IMR-90 (cell line): ENCODE measurements at regions not wholly inside any gene's neighbourhood (a gene's known extent, or its start where the extent isn't known, plus 50 kb on each side); places are given as distances from the start of the nearest gene placed in this dataset.
A peak's percentile ranks its signal among the peaks of the same experiment; 100 is the strongest.

ENCODE experiments used
- ATAC-seq: fragments of 200-7000 bp; cut with Tn5 transposase; 2 replicates; pipeline ENCODE4 v1.9.1; 2020; ENCODE audit warnings: low read depth, mild to moderate bottlenecking, moderate library complexity
- BruUV-seq: library from RNA; stranded (reverse); fragments of 400-500 nt; replicated peaks from 2 replicates; lab custom pipeline; 2021; lab: Mats Ljungman, UMichigan
- CTCF ChIA-PET: fragments of 300-600 bp; formaldehyde crosslinking; extraction: SDS; loops from one replicate; lab custom pipeline; 2021; ENCODE audit warnings: antibody characterized with exemption; lab: Yijun Ruan, JAX
- POLR2A ChIA-PET: fragments of 300-600 bp; sonication (Branson Sonifier 250); formaldehyde crosslinking; loops from one replicate; lab custom pipeline; 2022; ENCODE audit warnings: antibody characterized with exemption; ENCODE audit not compliant: unreplicated experiment; lab: Charles Lee
- DNase-seq: peaks from one replicate; pipeline ENCODE4 v3.0.0; 2013
- H2AFZ ChIP-seq: replicated peaks from 2 replicates; pipeline ENCODE3; 2013; ENCODE audit warnings: low read length, mild to moderate bottlenecking; ENCODE audit not compliant: poor library complexity
- H2AK5ac ChIP-seq: 2 replicates; pipeline ENCODE4 v1.6.1; 2013; ENCODE audit warnings: low read depth, low read length, inconsistent platforms
- H2AK9ac ChIP-seq: replicated peaks from 2 replicates; pipeline ENCODE3; 2013; ENCODE audit warnings: mild to moderate bottlenecking, low read depth, low read length, moderate library complexity; ENCODE audit not compliant: poor library complexity
- H2BK120ac ChIP-seq: 2 replicates; pipeline ENCODE4 v1.6.1; 2013; ENCODE audit warnings: low read depth, low read length, inconsistent platforms
- H2BK15ac ChIP-seq: 3 replicates; pipeline ENCODE4 v1.6.1; 2013; ENCODE audit warnings: low read depth, low read length, inconsistent platforms
- H2BK20ac ChIP-seq: 2 replicates; pipeline ENCODE4 v1.6.1; 2013; ENCODE audit warnings: low read depth, mild to moderate bottlenecking, inconsistent platforms, low read length, moderate library complexity
- H2BK5ac ChIP-seq: 2 replicates; pipeline ENCODE4 v1.6.1; 2013; ENCODE audit warnings: mild to moderate bottlenecking, low read depth, low read length, inconsistent platforms; ENCODE audit not compliant: poor library complexity, severe bottlenecking
- H3K14ac ChIP-seq: replicated peaks from 2 replicates; pipeline ENCODE4 v1.6.1; 2013; ENCODE audit warnings: low read depth, low read length, inconsistent platforms
- H3K18ac ChIP-seq: 2 replicates; pipeline ENCODE4 v1.6.1; 2013; ENCODE audit warnings: low read depth, low read length, control low read depth
- H3K23ac ChIP-seq: 2 replicates; pipeline ENCODE4 v1.6.1; 2013; ENCODE audit warnings: low read depth, low read length, inconsistent platforms
- H3K27ac ChIP-seq: 2 replicates; pipeline ENCODE4 v1.5.1; 2013; ENCODE audit warnings: mild to moderate bottlenecking, control low read depth, low read length; ENCODE audit not compliant: insufficient read depth
- H3K27me3 ChIP-seq: 2 replicates; pipeline ENCODE4 v1.6.1; 2013; ENCODE audit warnings: low read length; ENCODE audit not compliant: control insufficient read depth, insufficient read depth
- H3K36me3 ChIP-seq: 2 replicates; pipeline ENCODE4 v1.6.1; 2013; ENCODE audit warnings: low read length, mixed read lengths; ENCODE audit not compliant: control insufficient read depth, insufficient read depth
- H3K4ac ChIP-seq: 2 replicates; pipeline ENCODE4 v1.6.1; 2013; ENCODE audit warnings: low read depth, low read length, inconsistent platforms
- H3K4me1 ChIP-seq: 2 replicates; pipeline ENCODE4 v1.6.1; 2013; ENCODE audit warnings: low read length, mixed read lengths; ENCODE audit not compliant: control insufficient read depth, insufficient read depth
- H3K4me2 ChIP-seq: 2 replicates; pipeline ENCODE4 v1.6.1; 2013; ENCODE audit warnings: low read depth, mild to moderate bottlenecking, control low read depth, low read length, moderate library complexity
- H3K4me3 ChIP-seq: 2 replicates; pipeline ENCODE4 v1.5.1; 2013; ENCODE audit warnings: low read depth, mild to moderate bottlenecking, control low read depth, low read length, moderate library complexity; ENCODE audit not compliant: insufficient read depth
- H3K56ac ChIP-seq: 2 replicates; pipeline ENCODE4 v1.6.1; 2013; ENCODE audit warnings: low read length, inconsistent platforms; ENCODE audit not compliant: insufficient read depth; ENCODE audit errors: extremely low read depth
- H3K79me1 ChIP-seq, 2 experiments: 2 replicates each; pipeline ENCODE4 v1.6.1; 2013; ENCODE audit warnings: low read length in 2 of 2, inconsistent platforms in 1 of 2, low read depth in 1 of 2
- H3K9ac ChIP-seq: 2 replicates; pipeline ENCODE4 v1.6.1; 2013; ENCODE audit warnings: low read depth, low read length, control low read depth
- H3K9me1 ChIP-seq: 2 replicates; pipeline ENCODE4 v1.6.1; 2013; ENCODE audit warnings: low read length, inconsistent platforms; ENCODE audit not compliant: insufficient read depth
- H3K9me3 ChIP-seq: 2 replicates; pipeline ENCODE4 v1.6.1; 2013; ENCODE audit warnings: low read length; ENCODE audit not compliant: control insufficient read depth, insufficient read depth
- H4K20me1 ChIP-seq: 2 replicates; pipeline ENCODE4 v1.6.1; 2013; ENCODE audit warnings: low read length, inconsistent platforms; ENCODE audit not compliant: insufficient read depth
- H4K5ac ChIP-seq: 2 replicates; pipeline ENCODE4 v1.6.1; 2013; ENCODE audit warnings: mild to moderate bottlenecking, low read depth, low read length, control low read depth
- H4K8ac ChIP-seq, 2 experiments: 2 replicates each; pipeline ENCODE4 v1.6.1; 2013; ENCODE audit warnings: low read depth in 2 of 2, low read length in 2 of 2, control low read depth in 1 of 2, inconsistent platforms in 1 of 2
- H4K91ac ChIP-seq: 2 replicates; pipeline ENCODE4 v1.6.1; 2013; ENCODE audit warnings: low read depth, low read length, inconsistent platforms; ENCODE audit not compliant: insufficient read depth
- BHLHE40 ChIP-seq: fragments of 150-350 bp; IDR thresholded peaks from 2 replicates; pipeline ENCODE4 v1.6.1; 2016; ENCODE audit warnings: mild to moderate bottlenecking, low read depth, low read length
- CTCF ChIP-seq: conservative IDR thresholded peaks from 2 replicates; pipeline ENCODE4 v1.5.1; 2012; ENCODE audit warnings: mild to moderate bottlenecking, low read depth, low read length, improper control_type of control experiment
- ELK1 ChIP-seq: fragments of 150-350 bp; IDR thresholded peaks from 2 replicates; pipeline ENCODE4 v1.6.1; 2016; ENCODE audit warnings: low read depth, mild to moderate bottlenecking, low read length, moderate library complexity, borderline replicate concordance
- FOS ChIP-seq: fragments of 150-350 bp; IDR thresholded peaks from 2 replicates; pipeline ENCODE4 v1.6.1; 2016; ENCODE audit warnings: low read depth, low read length
- MAFK ChIP-seq: IDR thresholded peaks from 2 replicates; pipeline ENCODE4 v1.6.1; 2012; ENCODE audit warnings: low read depth, low read length, improper control_type of control experiment
- POLR2A ChIP-seq: IDR thresholded peaks from 2 replicates; pipeline ENCODE4 v1.6.1; 2012; ENCODE audit warnings: mild to moderate bottlenecking, low read depth, low read length
- RFX5 ChIP-seq: IDR thresholded peaks from 2 replicates; pipeline ENCODE4 v1.8.0; 2012; ENCODE audit warnings: low read depth, mild to moderate bottlenecking, low read length, moderate library complexity
- WGBS, 2 experiments: methylation state at CpG; one replicate each; pipeline versions ENCODE4 v1.1.5 to v1.1.7; 2013; ENCODE audit warnings: missing lambda C conversion rate in 2 of 2; ENCODE audit not compliant: insufficient read length in 1 of 2; ENCODE audit errors: extremely low coverage in 2 of 2; 5-methylcytosine and 5-hydroxymethylcytosine counted together
- dilution Hi-C: fragments of 300-500 bp; cut with HindIII; formaldehyde crosslinking; loops from one replicate; pipeline ENCODE4 v1.14.3; 2018; ENCODE audit warnings: low sequenced_read_pairs; ENCODE audit not compliant: unreplicated experiment
- in situ Hi-C: fragments of 300-500 bp; cut with MboI; formaldehyde crosslinking; loops from 3 replicates; pipeline ENCODE4 v1.14.3; 2019; ENCODE audit warnings: low sequenced_read_pairs, inconsistent platforms, mixed read lengths
- intact Hi-C: fragments of 100-400 bp; cut with micrococcal nuclease; formaldehyde crosslinking; loops from 2 replicates; pipeline ENCODE4 v1.10.0; 2022

- ChIA-PET POLR2A (no interaction called here), CTCF (no interaction called here)
- H4K5ac ChIP-seq, result no peak overlapping the region
- no peaks in the 10 kb centered on the region for H3K9me3 ChIP-seq
- H3K23ac ChIP-seq, result no peak overlapping the region
- no peaks in the 10 kb centered on the region for H3K9me1 ChIP-seq
- H2AK5ac ChIP-seq, result no peak overlapping the region
- H2BK120ac ChIP-seq, result no peak overlapping the region
- H3K4me3 ChIP-seq, result no peak overlapping the region
- no peak for DNase-seq
- no peak overlapping the region for H3K18ac ChIP-seq
- no peak overlapping the region for H2AK9ac ChIP-seq
- H3K14ac ChIP-seq, result no peak overlapping the region
- no CpG with 5 or more reads among the region's 1 CpG for WGBS, 2 experiments
- no peaks in the 10 kb centered on the region for H4K20me1 ChIP-seq
- dilution Hi-C loops (no loop called here), intact Hi-C loops (no loop called here), in situ Hi-C loops (no loop called here)
- no peak overlapping the region for H2BK15ac ChIP-seq
- H2BK20ac ChIP-seq, result no peak overlapping the region
- TF ChIP-seq MAFK (peak; percentile 16; the same call in 1 of the 2 replicates), FOS (no peak), RFX5 (no peak), ELK1 (no peak), CTCF (no peak), POLR2A (no peak), BHLHE40 (no peak)
- H3K4me2 ChIP-seq, result no peak overlapping the region
- no peak overlapping the region for H3K27ac ChIP-seq
- no peak overlapping the region for H3K56ac ChIP-seq
- H2AFZ ChIP-seq, result no peak overlapping the region
- H4K91ac ChIP-seq, result no peak overlapping the region
- no peak overlapping the region for H3K9ac ChIP-seq
- H3K27me3 ChIP-seq, result no peaks in the 10 kb centered on the region
- H3K36me3 ChIP-seq, result no peaks in the 10 kb centered on the region
- H3K79me1 ChIP-seq, result no peaks in the 10 kb centered on the region
- no TSS peak for BruUV-seq
- no peak overlapping the region for H4K8ac ChIP-seq
- ATAC-seq, result no peak
- no peaks in the 10 kb centered on the region for H3K4me1 ChIP-seq
- H2BK5ac ChIP-seq, result no peak overlapping the region
- H3K4ac ChIP-seq, result no peak overlapping the region
Measured at GRCh38 chr12:25877446-25877845, 81.0 kb upstream of the RASSF8 start.
